B cell (primary cell): ENCODE measurements at regions not wholly inside any gene's neighbourhood (a gene's known extent, or its start where the extent isn't known, plus 50 kb on each side); places are given as distances from the start of the nearest gene placed in this dataset.

Experiments
- EZH2 ChIP-seq: IDR thresholded peaks from 2 replicates; pipeline ENCODE4 v1.6.1; 2012; ENCODE audit warnings: borderline replicate concordance, low read depth, mild to moderate bottlenecking, moderate library complexity, low read length; ENCODE audit not compliant: insufficient read depth, poor library complexity, severe bottlenecking
- TF ChIP-seq, protein P1 (sequence below): fragments of 200-600 bp; IDR thresholded peaks from one replicate; pipeline ENCODE4 v1.8.0; 2022; ENCODE audit warnings: antibody characterized with exemption, mild to moderate bottlenecking

DNA sequence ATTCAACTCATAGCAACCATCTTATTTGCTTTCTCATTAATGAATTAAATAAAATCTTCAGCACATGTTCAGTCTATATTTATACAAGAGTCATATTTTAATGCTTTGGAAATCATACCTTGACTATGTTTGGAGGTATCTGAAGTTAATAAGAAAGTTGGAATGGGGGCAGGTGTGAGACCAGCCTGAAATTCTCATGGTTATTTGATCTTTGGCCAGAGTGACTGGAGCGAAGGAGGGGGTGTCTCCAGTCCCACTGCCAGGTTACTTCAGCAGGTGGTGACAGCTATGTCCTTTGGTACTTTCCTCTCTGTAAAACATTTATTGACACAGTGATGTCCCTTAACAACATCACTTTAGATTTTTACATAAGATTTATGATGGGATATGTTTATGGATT, 318.1 kb upstream of the SGCD start:
- TF ChIP-seq, protein P1, sequence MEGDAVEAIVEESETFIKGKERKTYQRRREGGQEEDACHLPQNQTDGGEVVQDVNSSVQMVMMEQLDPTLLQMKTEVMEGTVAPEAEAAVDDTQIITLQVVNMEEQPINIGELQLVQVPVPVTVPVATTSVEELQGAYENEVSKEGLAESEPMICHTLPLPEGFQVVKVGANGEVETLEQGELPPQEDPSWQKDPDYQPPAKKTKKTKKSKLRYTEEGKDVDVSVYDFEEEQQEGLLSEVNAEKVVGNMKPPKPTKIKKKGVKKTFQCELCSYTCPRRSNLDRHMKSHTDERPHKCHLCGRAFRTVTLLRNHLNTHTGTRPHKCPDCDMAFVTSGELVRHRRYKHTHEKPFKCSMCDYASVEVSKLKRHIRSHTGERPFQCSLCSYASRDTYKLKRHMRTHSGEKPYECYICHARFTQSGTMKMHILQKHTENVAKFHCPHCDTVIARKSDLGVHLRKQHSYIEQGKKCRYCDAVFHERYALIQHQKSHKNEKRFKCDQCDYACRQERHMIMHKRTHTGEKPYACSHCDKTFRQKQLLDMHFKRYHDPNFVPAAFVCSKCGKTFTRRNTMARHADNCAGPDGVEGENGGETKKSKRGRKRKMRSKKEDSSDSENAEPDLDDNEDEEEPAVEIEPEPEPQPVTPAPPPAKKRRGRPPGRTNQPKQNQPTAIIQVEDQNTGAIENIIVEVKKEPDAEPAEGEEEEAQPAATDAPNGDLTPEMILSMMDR = no peak
- no peak for TF ChIP-seq EZH2
